ENCODE measurements at regions not wholly inside any gene's neighbourhood (a gene's known extent, or its start where the extent isn't known, plus 50 kb on each side); places are given as distances from the start of the nearest gene placed in this dataset.

GRCh38 chr18:76255070-76255683 is 239.9 kb downstream of the ZNF516 start:
- peak overlapping the region; percentile 78 for H3K4me3 ChIP-seq (ENCODE audit: low read depth, low read length)
- TF ChIP-seq, protein P1, sequence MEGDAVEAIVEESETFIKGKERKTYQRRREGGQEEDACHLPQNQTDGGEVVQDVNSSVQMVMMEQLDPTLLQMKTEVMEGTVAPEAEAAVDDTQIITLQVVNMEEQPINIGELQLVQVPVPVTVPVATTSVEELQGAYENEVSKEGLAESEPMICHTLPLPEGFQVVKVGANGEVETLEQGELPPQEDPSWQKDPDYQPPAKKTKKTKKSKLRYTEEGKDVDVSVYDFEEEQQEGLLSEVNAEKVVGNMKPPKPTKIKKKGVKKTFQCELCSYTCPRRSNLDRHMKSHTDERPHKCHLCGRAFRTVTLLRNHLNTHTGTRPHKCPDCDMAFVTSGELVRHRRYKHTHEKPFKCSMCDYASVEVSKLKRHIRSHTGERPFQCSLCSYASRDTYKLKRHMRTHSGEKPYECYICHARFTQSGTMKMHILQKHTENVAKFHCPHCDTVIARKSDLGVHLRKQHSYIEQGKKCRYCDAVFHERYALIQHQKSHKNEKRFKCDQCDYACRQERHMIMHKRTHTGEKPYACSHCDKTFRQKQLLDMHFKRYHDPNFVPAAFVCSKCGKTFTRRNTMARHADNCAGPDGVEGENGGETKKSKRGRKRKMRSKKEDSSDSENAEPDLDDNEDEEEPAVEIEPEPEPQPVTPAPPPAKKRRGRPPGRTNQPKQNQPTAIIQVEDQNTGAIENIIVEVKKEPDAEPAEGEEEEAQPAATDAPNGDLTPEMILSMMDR (IDR thresholded peaks at IDR 0.05; ENCODE audit: control insufficient read depth, extremely low read depth, insufficient read depth), result no peak

GRCh38 chr18:76252880-76253279 is 242.2 kb downstream of the ZNF516 start:
- TF ChIP-seq, protein P1 (IDR thresholded peaks at IDR 0.05; ENCODE audit: control insufficient read depth, extremely low read depth, insufficient read depth), result peak; percentile 30; the same call in 1 of the 2 replicates
- H3K4me3 ChIP-seq (ENCODE audit: low read depth, low read length), result no peak overlapping the region
- DNase-seq (ENCODE audit: low read depth), result no peak

More at GRCh38 chr18:76255070-76255683, 239.9 kb downstream of the ZNF516 start:
- peak; percentile 59 for DNase-seq (ENCODE audit: low read depth)

GRCh38 chr18:76252139-76252538 is 242.9 kb downstream of the ZNF516 start:
- H3K4me3 ChIP-seq (ENCODE audit: low read depth, low read length), result no peak overlapping the region
- TF ChIP-seq, protein P1 (IDR thresholded peaks at IDR 0.05; ENCODE audit: control insufficient read depth, extremely low read depth, insufficient read depth), result no peak
- DNase-seq (ENCODE audit: low read depth), result no peak

- no peak overlapping the region for H3K4me3 ChIP-seq (ENCODE audit: low read depth, low read length)
- no peak for DNase-seq (ENCODE audit: low read depth)
- TF ChIP-seq, protein P1 (IDR thresholded peaks at IDR 0.05; ENCODE audit: control insufficient read depth, extremely low read depth, insufficient read depth), result no peak
Measured at GRCh38 chr18:76251691-76252090, 243.4 kb downstream of the ZNF516 start.

- no peak overlapping the region for H3K4me3 ChIP-seq (ENCODE audit: low read depth, low read length)
- DNase-seq (ENCODE audit: low read depth), result no peak
- TF ChIP-seq, protein P1 (IDR thresholded peaks at IDR 0.05; ENCODE audit: control insufficient read depth, extremely low read depth, insufficient read depth), result no peak
Measured at GRCh38 chr18:76246590-76246989, 248.5 kb downstream of the ZNF516 start.

DNA sequence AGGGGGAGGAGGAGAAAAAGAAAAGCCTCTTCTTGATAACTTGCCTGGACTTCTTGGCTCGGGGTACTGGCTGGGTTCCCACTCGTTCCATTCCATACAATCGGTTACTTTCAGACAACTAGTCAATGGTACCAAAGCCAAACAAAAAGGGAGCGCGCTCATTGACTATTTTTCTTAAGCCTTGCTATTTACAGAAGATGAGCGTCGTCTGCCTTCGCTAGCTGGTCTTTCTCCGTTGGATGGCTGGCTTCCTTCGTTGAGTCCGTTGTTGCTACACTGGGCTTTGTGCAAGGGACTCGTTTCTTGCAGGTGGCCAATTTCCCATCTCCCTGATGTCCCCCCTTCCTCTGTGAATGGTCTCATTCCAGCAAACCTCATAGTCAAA is 260.4 kb downstream of the ZNF516 start:
- TF ChIP-seq, protein P1 (IDR thresholded peaks at IDR 0.05; ENCODE audit: control insufficient read depth, extremely low read depth, insufficient read depth), result no peak
- no peak for DNase-seq (ENCODE audit: low read depth)
- no peak overlapping the region for H3K4me3 ChIP-seq (ENCODE audit: low read depth, low read length)
